ENCODE measurements at regions not wholly inside any gene's neighbourhood (a gene's known extent, or its start where the extent isn't known, plus 50 kb on each side); places are given as distances from the start of the nearest gene placed in this dataset.

DNA sequence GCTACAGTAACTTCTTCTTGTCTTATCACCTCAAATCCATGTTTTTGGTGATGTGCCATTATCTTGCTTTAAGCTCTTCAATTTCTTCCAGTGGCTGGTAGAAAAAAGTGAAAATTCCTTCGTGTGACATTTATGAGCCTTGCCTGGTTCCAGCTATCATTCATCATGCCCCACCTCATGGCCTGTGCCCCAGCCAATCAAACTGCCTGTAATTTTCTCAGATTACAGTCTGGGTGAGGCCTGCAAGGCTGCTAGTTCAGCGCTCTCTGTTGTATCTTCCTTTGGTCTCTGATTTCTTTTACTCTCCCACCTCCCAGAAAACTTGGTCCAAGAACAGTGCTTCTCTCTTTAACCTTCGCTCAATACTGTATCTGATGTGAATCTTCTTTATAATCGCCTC, 249.3 kb upstream of the ZNF717 start:
- no peak for TF ChIP-seq POLR2A (IDR thresholded peaks at IDR 0.05)
- TF ChIP-seq, protein P1, sequence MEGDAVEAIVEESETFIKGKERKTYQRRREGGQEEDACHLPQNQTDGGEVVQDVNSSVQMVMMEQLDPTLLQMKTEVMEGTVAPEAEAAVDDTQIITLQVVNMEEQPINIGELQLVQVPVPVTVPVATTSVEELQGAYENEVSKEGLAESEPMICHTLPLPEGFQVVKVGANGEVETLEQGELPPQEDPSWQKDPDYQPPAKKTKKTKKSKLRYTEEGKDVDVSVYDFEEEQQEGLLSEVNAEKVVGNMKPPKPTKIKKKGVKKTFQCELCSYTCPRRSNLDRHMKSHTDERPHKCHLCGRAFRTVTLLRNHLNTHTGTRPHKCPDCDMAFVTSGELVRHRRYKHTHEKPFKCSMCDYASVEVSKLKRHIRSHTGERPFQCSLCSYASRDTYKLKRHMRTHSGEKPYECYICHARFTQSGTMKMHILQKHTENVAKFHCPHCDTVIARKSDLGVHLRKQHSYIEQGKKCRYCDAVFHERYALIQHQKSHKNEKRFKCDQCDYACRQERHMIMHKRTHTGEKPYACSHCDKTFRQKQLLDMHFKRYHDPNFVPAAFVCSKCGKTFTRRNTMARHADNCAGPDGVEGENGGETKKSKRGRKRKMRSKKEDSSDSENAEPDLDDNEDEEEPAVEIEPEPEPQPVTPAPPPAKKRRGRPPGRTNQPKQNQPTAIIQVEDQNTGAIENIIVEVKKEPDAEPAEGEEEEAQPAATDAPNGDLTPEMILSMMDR (IDR thresholded peaks at IDR 0.05): no peak

Measured in Peyer's patch (tissue), 4 donors.